ENCODE measurements at regions not wholly inside any gene's neighbourhood (a gene's known extent, or its start where the extent isn't known, plus 50 kb on each side); places are given as distances from the start of the nearest gene placed in this dataset.
"Not testable (repeated sequence)": the region's sequence is repeated elsewhere in the genome, so short reads cannot be mapped to it uniquely, and the experiment has no call there.

GRCh38 chrX:1045680-1046314, 166.7 kb downstream of the CRLF2 start:
- in situ Hi-C loops (cut with HindIII; ENCODE audit: low sequenced_read_pairs) = no loop called here
- no peak for TF ChIP-seq CTCF (IDR thresholded peaks at IDR 0.05; ENCODE audit: low read depth, low read length)
- DNase-seq (ENCODE audit: low read depth, low spot score) = no peak
- no peak overlapping the region for H3K4me3 ChIP-seq (ENCODE audit: low read depth, low read length)

DNA sequence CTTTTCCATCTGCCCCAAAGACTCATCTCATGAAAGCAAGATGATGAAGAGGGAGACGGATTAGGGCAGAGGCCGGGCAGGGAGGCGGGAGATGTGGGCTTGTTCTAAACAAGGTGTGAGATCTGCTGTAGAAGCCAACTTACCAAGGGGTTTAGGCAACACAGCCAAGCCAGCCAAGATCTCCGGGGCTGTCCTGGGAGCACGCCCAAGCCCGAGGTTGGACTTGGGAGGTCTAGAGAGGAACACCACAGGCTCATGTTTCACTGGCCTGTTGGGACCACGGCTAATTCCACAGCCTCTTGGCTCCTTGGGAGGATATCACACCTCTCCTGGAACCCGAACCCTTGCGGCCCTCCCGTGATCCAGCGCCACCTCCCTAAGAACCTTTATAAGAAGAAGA, 171.4 kb downstream of the CRLF2 start:
- in situ Hi-C loops (cut with HindIII; ENCODE audit: low sequenced_read_pairs) = no loop called here
- DNase-seq (ENCODE audit: low read depth, low spot score) = no peak
- no peak for TF ChIP-seq CTCF (IDR thresholded peaks at IDR 0.05; ENCODE audit: low read depth, low read length)
- H3K4me3 ChIP-seq (ENCODE audit: low read depth, low read length) = no peak overlapping the region

DNA sequence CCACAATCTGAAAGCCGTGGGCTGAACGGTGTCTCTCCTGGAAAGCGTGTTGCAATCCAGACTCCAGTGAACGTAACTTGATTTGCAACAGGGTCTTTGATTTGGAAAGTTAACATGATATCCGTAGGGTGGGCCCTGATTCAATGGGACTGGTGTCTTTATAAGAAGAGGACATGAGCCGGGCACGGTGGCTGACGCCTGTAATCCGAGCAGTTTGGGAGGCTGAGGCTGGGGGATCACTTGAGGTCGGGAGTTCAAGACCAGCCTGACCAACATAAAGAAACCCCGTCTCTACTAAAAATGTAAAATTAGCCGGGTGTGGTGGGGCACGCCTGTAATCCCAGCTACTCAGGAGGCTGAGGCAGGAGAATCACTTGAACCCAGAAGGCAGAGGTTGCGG, 176.5 kb downstream of the CRLF2 start:
- in situ Hi-C loops (cut with HindIII; ENCODE audit: low sequenced_read_pairs); H3K4me3 ChIP-seq (ENCODE audit: low read depth, low read length); DNase-seq (ENCODE audit: low read depth, low spot score): not testable (repeated sequence)

DNA sequence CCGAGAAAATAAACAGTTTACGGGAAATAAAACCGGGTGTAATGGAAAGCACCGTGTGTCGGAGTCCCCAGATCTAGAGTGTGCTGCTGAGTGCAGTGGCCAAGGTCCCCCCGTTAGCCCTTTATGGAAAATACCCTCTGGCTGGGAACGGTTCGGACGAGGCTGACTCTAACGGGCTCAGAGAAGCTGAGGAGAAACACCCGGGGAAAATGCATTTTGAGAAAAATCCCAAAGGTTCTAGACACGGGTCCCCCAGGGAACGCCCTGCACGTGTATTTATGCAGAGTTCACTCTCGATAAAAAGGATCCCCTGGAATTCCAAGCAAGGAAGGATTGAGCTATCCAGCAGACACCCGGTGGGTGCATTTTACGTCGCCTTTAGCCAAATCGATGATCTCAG, 177.2 kb downstream of the CRLF2 start:
- no peak for DNase-seq (ENCODE audit: low read depth, low spot score)
- no peak overlapping the region for H3K4me3 ChIP-seq (ENCODE audit: low read depth, low read length)
- TF ChIP-seq CTCF (IDR thresholded peaks at IDR 0.05; ENCODE audit: low read depth, low read length) = no peak
- in situ Hi-C loops (cut with HindIII; ENCODE audit: low sequenced_read_pairs) = no loop called here

- no peak overlapping the region for H3K4me3 ChIP-seq (ENCODE audit: low read depth, low read length)
- in situ Hi-C loops (cut with HindIII; ENCODE audit: low sequenced_read_pairs) = no loop called here
- no peak for TF ChIP-seq CTCF (IDR thresholded peaks at IDR 0.05; ENCODE audit: low read depth, low read length)
- DNase-seq (ENCODE audit: low read depth, low spot score) = no peak
Measured at GRCh38 chrX:1034717-1035116, 177.7 kb downstream of the CRLF2 start.

DNA sequence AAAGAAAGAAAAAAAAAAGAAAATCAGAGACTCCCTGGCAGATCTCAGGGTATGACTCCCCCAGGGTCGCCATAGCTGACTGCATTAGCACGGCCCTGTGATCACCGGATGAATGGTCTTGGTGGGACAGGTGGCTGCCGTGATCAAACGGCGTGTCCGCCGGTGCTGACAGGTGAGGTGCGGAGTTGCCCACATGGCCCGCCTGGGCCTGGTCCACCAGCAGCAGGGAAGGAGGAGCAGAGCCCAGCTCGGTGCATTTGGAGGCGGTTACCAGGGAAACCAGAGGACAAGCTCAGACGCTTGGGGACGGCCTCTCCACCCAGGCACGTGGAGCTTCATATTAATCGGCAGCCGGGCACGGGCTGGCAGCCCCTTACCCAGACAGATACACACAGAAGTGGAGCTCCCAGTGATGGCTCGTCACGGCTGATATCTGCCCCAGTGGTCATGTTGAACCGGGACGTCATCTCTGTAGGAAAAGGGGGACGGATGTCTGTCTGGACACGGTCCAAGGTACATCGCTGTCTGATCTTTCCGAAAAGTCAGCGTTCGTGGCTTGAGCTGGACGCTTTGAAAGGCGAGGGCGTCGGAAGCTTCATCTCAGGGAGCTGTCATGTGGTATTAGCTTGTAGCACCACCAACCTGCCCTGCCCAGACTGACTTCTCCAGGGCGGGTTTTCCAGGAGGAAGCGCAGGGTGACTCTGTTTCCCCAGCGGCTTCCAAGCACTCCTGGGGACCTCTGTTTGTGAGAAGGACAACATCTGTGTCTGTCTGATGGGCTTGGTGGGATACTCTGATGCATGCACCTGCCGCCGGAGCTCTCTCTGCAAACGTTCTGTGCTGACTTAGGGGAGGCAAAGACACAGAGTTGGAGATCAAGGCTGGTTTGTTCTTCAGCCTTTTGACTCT, 180.7 kb downstream of the CRLF2 start:
- no peak overlapping the region for H3K4me3 ChIP-seq (ENCODE audit: low read depth, low read length)
- TF ChIP-seq CTCF (IDR thresholded peaks at IDR 0.05; ENCODE audit: low read depth, low read length) = no peak
- no peak for DNase-seq (ENCODE audit: low read depth, low spot score)
- in situ Hi-C loops (cut with HindIII; ENCODE audit: low sequenced_read_pairs) = no loop called here

GRCh38 chrX:1029494-1029893, 183.0 kb downstream of the CRLF2 start:
- no peak for TF ChIP-seq CTCF (IDR thresholded peaks at IDR 0.05; ENCODE audit: low read depth, low read length)
- no peak for DNase-seq (ENCODE audit: low read depth, low spot score)
- H3K4me3 ChIP-seq (ENCODE audit: low read depth, low read length) = no peak overlapping the region
- in situ Hi-C loops (cut with HindIII; ENCODE audit: low sequenced_read_pairs) = no loop called here

Data from astrocyte of the spinal cord (primary cell).